OCI-LY7 (cell line): ENCODE measurements at regions not wholly inside any gene's neighbourhood (a gene's known extent, or its start where the extent isn't known, plus 50 kb on each side); places are given as distances from the start of the nearest gene placed in this dataset.

ENCODE experiments used
- BruUV-seq: library from RNA; stranded (reverse); fragments of 400-500 nt; replicated peaks from 2 replicates; lab custom pipeline; 2021; lab: Mats Ljungman, UMichigan
- CTCF ChIA-PET: fragments of 300-600 bp; sonication (Branson Sonifier 250); formaldehyde crosslinking; loops from one replicate; lab custom pipeline; 2022; ENCODE audit warnings: antibody characterized with exemption; ENCODE audit not compliant: unreplicated experiment; lab: Charles Lee
- POLR2A ChIA-PET: fragments of 300-600 bp; sonication (Branson Sonifier 250); formaldehyde crosslinking; loops from one replicate; lab custom pipeline; 2022; ENCODE audit warnings: antibody characterized with exemption; lab: Charles Lee
- DNase-seq: peaks from one replicate; pipeline ENCODE4 v3.0.0-alpha.2; 2015; ENCODE audit warnings: low spot score
- H2AFZ ChIP-seq: fragments of 200-600 bp; sonication (generic), shearing (Covaris generic); 2 replicates; pipeline ENCODE4 v1.6.1; 2014; ENCODE audit warnings: mild to moderate bottlenecking, antibody characterized with exemption, low read length, moderate library complexity
- H3K27ac ChIP-seq: fragments of 200-600 bp; sonication (generic); 2 replicates; pipeline ENCODE4 v1.5.1; 2014; ENCODE audit warnings: mixed run types, low read depth, mild to moderate bottlenecking, moderate library complexity, low read length, inconsistent platforms; ENCODE audit not compliant: poor library complexity, severe bottlenecking
- H3K36me3 ChIP-seq: fragments of 200-600 bp; sonication (generic); 2 replicates; pipeline ENCODE4 v1.6.1; 2014; ENCODE audit warnings: mild to moderate bottlenecking, antibody characterized with exemption, low read length, moderate library complexity, mixed read lengths; ENCODE audit not compliant: insufficient read depth
- H3K4me1 ChIP-seq: fragments of 200-600 bp; sonication (generic); 2 replicates; pipeline ENCODE4 v1.5.1; 2014; ENCODE audit warnings: mild to moderate bottlenecking, low read length; ENCODE audit not compliant: insufficient read depth, poor library complexity, severe bottlenecking
- H3K4me2 ChIP-seq: fragments of 200-600 bp; sonication (generic); 2 replicates; pipeline ENCODE4 v1.6.1; 2014; ENCODE audit warnings: mild to moderate bottlenecking, low read length
- H3K4me3 ChIP-seq: fragments of 200-600 bp; sonication (generic); 2 replicates; pipeline ENCODE4 v1.5.1; 2014; ENCODE audit warnings: mild to moderate bottlenecking, low read depth, low read length; ENCODE audit not compliant: poor library complexity, severe bottlenecking
- H3K79me2 ChIP-seq: fragments of 200-600 bp; sonication (generic); 2 replicates; pipeline ENCODE4 v1.6.1; 2016; ENCODE audit warnings: low read depth, mild to moderate bottlenecking, low read length, moderate library complexity, mixed read lengths; ENCODE audit not compliant: insufficient read depth
- H3K9me2 ChIP-seq: fragments of 200-600 bp; sonication (generic); 2 replicates; pipeline ENCODE4 v1.6.1; 2016; ENCODE audit warnings: mild to moderate bottlenecking, low read length, mixed read lengths; ENCODE audit not compliant: insufficient read depth
- H3K9me3 ChIP-seq: fragments of 200-600 bp; sonication (generic); 2 replicates; pipeline ENCODE4 v1.6.1; 2014; ENCODE audit warnings: mild to moderate bottlenecking, mixed run types, low read length, mixed read lengths
- H4K20me1 ChIP-seq: fragments of 200-600 bp; sonication (generic); 2 replicates; pipeline ENCODE4 v1.6.1; 2014; ENCODE audit warnings: mild to moderate bottlenecking, antibody characterized with exemption, low read length, moderate library complexity, mixed read lengths; ENCODE audit not compliant: insufficient read depth
- EZH2phosphoT487 ChIP-seq: fragments of 200-600 bp; sonication (generic); IDR thresholded peaks from 2 replicates; pipeline ENCODE4 v1.6.1; 2018; ENCODE audit warnings: low read depth, borderline replicate concordance, mild to moderate bottlenecking, mixed run types, antibody characterized with exemption, low read length, moderate library complexity, mixed read lengths
- intact Hi-C: fragments of 100-400 bp; cut with micrococcal nuclease; formaldehyde crosslinking; loops from one replicate; pipeline ENCODE4 v1.10.0; 2022; ENCODE audit not compliant: unreplicated experiment
- TF ChIP-seq, protein P1 (sequence below): fragments of 200-600 bp; sonication (generic); conservative IDR thresholded peaks from 2 replicates; pipeline ENCODE4 v1.5.1; 2014; ENCODE audit warnings: mild to moderate bottlenecking, antibody characterized with exemption, low read length, moderate library complexity, mixed read lengths

DNA sequence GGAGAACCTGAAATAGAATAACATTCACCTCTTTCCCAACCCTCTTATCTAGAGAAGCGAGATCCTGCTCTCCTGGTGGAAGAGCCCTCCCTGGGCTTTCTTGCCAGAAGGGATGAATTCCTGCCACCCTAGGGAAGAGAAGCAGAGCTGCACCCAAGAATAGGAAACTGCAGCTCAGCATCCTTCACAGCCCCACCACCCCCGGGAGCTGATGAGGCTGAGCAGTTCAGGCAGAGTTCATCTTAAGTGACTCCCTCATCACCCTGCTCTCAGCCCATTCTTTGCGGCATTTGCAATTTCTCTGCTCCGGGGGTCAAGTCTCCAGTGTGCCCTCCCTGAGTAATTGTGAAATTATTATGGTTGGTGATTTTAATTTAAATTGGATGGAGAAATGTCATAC lies 514.9 kb downstream of the BUD13 start:
- Histone ChIP-seq H2AFZ (no peak overlapping the region), H3K9me2 (no peaks in the 10 kb centered on the region), H3K9me3 (no peaks in the 10 kb centered on the region), H3K4me2 (no peak overlapping the region), H3K79me2 (no peaks in the 10 kb centered on the region), H3K4me1 (no peaks in the 10 kb centered on the region), H3K36me3 (no peaks in the 10 kb centered on the region), H3K27ac (no peak overlapping the region), H3K4me3 (no peak overlapping the region), H4K20me1 (no peaks in the 10 kb centered on the region)
- CTCF ChIA-PET = interaction anchor here (0.5 kb wide), 1 partner anchor 20 kb away, joined by 4 read pairs; no protein-coding TSS in a partner anchor
- BruUV-seq = no TSS peak
- intact Hi-C loops = no loop called here
- TF ChIP-seq EZH2phosphoT487 = no peak
- TF ChIP-seq, protein P1, sequence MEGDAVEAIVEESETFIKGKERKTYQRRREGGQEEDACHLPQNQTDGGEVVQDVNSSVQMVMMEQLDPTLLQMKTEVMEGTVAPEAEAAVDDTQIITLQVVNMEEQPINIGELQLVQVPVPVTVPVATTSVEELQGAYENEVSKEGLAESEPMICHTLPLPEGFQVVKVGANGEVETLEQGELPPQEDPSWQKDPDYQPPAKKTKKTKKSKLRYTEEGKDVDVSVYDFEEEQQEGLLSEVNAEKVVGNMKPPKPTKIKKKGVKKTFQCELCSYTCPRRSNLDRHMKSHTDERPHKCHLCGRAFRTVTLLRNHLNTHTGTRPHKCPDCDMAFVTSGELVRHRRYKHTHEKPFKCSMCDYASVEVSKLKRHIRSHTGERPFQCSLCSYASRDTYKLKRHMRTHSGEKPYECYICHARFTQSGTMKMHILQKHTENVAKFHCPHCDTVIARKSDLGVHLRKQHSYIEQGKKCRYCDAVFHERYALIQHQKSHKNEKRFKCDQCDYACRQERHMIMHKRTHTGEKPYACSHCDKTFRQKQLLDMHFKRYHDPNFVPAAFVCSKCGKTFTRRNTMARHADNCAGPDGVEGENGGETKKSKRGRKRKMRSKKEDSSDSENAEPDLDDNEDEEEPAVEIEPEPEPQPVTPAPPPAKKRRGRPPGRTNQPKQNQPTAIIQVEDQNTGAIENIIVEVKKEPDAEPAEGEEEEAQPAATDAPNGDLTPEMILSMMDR = no peak
- no peak for DNase-seq
- POLR2A ChIA-PET = no interaction called here

DNA sequence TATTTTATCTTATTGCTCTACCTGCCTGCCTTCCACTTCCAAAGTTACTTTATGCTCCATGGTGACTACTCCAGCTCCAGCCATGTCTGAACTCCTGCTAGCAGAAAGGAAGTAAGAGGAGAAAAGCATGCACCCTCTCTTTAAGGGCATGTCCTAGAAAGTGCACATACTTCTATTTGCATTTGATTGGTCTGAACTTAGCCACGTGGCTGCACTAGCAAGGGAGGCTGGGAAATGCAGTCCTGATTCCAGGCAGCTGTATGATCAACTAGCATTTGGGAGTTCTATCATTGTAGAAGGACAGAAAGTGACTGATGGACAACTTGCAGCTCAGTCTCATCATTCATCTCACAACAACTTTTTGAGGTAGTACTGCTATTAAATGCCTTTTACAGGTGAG lies 515.7 kb downstream of the BUD13 start:
- no peak overlapping the region for H2AFZ ChIP-seq
- H3K9me3 ChIP-seq = no peaks in the 10 kb centered on the region
- no peak overlapping the region for H3K4me3 ChIP-seq
- H4K20me1 ChIP-seq = no peaks in the 10 kb centered on the region
- no peaks in the 10 kb centered on the region for H3K36me3 ChIP-seq
- intact Hi-C loops = no loop called here
- H3K4me1 ChIP-seq = no peaks in the 10 kb centered on the region
- H3K4me2 ChIP-seq = no peak overlapping the region
- H3K9me2 ChIP-seq = no peaks in the 10 kb centered on the region
- TF ChIP-seq, protein P1 = no peak
- no peak for TF ChIP-seq EZH2phosphoT487
- BruUV-seq = no TSS peak
- POLR2A ChIA-PET = no interaction called here
- CTCF ChIA-PET = no interaction called here
- H3K79me2 ChIP-seq = no peaks in the 10 kb centered on the region
- DNase-seq = peak; percentile 3
- H3K27ac ChIP-seq = no peak overlapping the region

DNA sequence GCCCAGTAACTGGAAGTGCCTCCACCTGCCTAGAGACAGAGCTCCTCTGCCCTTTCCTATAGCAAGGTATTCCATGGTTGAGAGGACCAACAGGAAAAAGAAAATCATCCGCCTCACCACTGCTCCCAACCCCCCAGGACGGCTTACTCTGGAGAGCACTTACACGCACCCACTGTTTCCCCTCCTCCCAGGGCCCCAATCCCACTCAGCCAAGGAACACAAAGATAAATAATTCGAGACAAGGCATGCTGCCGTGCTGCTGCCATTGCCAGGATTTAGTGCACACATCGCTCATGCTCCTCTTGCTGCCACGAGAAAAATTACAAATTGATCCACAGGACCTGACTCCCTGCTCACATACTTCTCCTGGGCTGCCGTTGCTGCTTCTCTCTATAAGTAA lies 516.6 kb downstream of the BUD13 start:
- H3K27ac ChIP-seq = no peak overlapping the region
- ChIA-PET CTCF (no interaction called here), POLR2A (no interaction called here)
- H3K4me3 ChIP-seq = no peak overlapping the region
- no peaks in the 10 kb centered on the region for H3K36me3 ChIP-seq
- no peaks in the 10 kb centered on the region for H4K20me1 ChIP-seq
- BruUV-seq = no TSS peak
- H3K79me2 ChIP-seq = no peaks in the 10 kb centered on the region
- H3K9me2 ChIP-seq = no peaks in the 10 kb centered on the region
- no peak for TF ChIP-seq EZH2phosphoT487
- intact Hi-C loops = no loop called here
- no peaks in the 10 kb centered on the region for H3K9me3 ChIP-seq
- no peak for DNase-seq
- no peak overlapping the region for H3K4me2 ChIP-seq
- H2AFZ ChIP-seq = no peak overlapping the region
- H3K4me1 ChIP-seq = no peaks in the 10 kb centered on the region
